ENCODE measurements at regions not wholly inside any gene's neighbourhood (a gene's known extent, or its start where the extent isn't known, plus 50 kb on each side); places are given as distances from the start of the nearest gene placed in this dataset.

DNA sequence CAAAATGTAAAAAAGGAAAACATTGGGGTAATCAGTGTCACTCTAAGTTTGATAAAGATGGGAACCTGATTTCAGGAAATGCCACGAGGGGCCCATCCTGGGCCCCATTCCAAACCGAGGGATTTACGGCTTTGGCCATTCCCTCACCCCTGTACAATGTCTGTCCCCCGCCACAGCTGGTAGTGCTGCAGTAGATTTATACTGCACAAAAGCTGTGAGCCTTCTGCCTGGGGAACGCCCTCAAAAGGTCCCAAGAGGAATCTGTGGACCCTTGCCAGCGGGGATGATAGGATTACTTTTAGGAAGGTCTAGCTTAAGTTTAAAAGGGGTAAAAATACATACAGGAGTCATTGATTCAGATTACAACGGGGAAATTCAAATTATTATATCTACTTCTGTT lies 173.4 kb upstream of the SGCG start:
- H3K36me3 ChIP-seq (ENCODE audit: low read depth): no peaks in the 10 kb centered on the region
- H3K4me1 ChIP-seq (ENCODE audit: insufficient read depth, poor library complexity, severe bottlenecking): no peaks in the 10 kb centered on the region
- no peaks in the 10 kb centered on the region for H3K9me3 ChIP-seq (ENCODE audit: severe bottlenecking)
- H3K27me3 ChIP-seq (ENCODE audit: insufficient read depth, poor library complexity, severe bottlenecking): no peaks in the 10 kb centered on the region
- no peak overlapping the region for H3K4me3 ChIP-seq (ENCODE audit: severe bottlenecking)
- DNase-seq (ENCODE audit: low spot score) (no peak), ATAC-seq (ENCODE audit: low read depth) (no peak)
- TF ChIP-seq, protein P1, sequence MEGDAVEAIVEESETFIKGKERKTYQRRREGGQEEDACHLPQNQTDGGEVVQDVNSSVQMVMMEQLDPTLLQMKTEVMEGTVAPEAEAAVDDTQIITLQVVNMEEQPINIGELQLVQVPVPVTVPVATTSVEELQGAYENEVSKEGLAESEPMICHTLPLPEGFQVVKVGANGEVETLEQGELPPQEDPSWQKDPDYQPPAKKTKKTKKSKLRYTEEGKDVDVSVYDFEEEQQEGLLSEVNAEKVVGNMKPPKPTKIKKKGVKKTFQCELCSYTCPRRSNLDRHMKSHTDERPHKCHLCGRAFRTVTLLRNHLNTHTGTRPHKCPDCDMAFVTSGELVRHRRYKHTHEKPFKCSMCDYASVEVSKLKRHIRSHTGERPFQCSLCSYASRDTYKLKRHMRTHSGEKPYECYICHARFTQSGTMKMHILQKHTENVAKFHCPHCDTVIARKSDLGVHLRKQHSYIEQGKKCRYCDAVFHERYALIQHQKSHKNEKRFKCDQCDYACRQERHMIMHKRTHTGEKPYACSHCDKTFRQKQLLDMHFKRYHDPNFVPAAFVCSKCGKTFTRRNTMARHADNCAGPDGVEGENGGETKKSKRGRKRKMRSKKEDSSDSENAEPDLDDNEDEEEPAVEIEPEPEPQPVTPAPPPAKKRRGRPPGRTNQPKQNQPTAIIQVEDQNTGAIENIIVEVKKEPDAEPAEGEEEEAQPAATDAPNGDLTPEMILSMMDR (IDR thresholded peaks at IDR 0.05; ENCODE audit: poor library complexity, severe bottlenecking): no peak
- H3K27ac ChIP-seq (ENCODE audit: poor library complexity, severe bottlenecking): no peak overlapping the region

DNA sequence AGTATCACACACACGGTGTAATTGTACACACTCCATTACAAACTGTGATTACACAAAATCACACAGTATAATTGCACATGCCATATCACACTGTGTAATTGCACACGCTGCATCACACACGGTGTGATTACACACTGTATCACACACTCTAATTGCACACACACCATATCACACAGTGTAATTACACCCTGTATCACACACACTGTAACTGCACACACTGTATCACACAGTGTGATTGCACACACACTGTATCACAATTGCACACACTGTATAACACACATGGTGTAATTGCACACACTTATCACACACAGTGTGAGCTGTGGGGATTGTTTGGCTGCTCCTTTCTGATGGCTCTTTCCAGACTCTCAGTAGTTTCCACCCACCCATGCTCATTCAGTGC lies 162.6 kb upstream of the SGCG start:
- no peak for ATAC-seq (ENCODE audit: low read depth)
- H3K27me3 ChIP-seq (ENCODE audit: insufficient read depth, poor library complexity, severe bottlenecking): no peaks in the 10 kb centered on the region
- H3K4me1 ChIP-seq (ENCODE audit: insufficient read depth, poor library complexity, severe bottlenecking): no peaks in the 10 kb centered on the region
- H3K4me3 ChIP-seq (ENCODE audit: severe bottlenecking): no peak overlapping the region
- H3K36me3 ChIP-seq (ENCODE audit: low read depth): no peaks in the 10 kb centered on the region
- no peaks in the 10 kb centered on the region for H3K9me3 ChIP-seq (ENCODE audit: severe bottlenecking)
- TF ChIP-seq, protein P1 (IDR thresholded peaks at IDR 0.05; ENCODE audit: poor library complexity, severe bottlenecking): no peak
- no peak overlapping the region for H3K27ac ChIP-seq (ENCODE audit: poor library complexity, severe bottlenecking)
- DNase-seq (ENCODE audit: low spot score): no peak

DNA sequence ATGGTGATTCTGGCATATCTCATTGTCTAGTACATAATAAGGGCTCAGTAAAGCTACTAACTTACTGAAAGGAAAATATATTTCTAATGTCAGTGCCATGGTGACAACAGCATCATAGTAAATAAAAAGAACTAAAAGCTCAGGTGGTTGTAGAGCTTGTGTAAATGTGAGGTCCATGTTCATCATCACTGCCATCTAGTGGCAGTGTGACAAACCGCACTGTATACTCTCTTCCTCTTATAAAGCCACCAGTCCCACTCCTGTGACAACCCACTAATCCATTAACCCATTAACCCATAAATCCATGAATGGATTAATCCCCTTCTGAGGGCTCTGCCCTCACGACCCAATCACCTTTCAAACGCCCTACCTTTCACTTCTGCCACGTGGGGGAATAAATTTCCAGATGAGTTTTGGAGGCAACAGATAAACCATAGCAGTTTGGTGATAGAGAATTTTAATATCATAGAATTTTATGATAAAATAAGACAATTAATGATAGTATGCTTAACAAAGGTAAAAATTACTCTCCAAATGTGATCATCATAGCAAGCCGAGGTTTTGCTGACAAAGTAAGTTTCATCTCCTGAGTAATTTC lies 160.4 kb upstream of the SGCG start:
- Histone ChIP-seq H3K36me3 (ENCODE audit: low read depth) (no peaks in the 10 kb centered on the region), H3K27ac (ENCODE audit: poor library complexity, severe bottlenecking) (no peak overlapping the region), H3K4me1 (ENCODE audit: insufficient read depth, poor library complexity, severe bottlenecking) (no peaks in the 10 kb centered on the region), H3K9me3 (ENCODE audit: severe bottlenecking) (no peaks in the 10 kb centered on the region), H3K27me3 (ENCODE audit: insufficient read depth, poor library complexity, severe bottlenecking) (no peaks in the 10 kb centered on the region), H3K4me3 (ENCODE audit: severe bottlenecking) (no peak overlapping the region)
- ATAC-seq (ENCODE audit: low read depth) (peak; percentile 68), DNase-seq (ENCODE audit: low spot score) (no peak)
- TF ChIP-seq, protein P1 (IDR thresholded peaks at IDR 0.05; ENCODE audit: poor library complexity, severe bottlenecking): peak; percentile 85

DNA sequence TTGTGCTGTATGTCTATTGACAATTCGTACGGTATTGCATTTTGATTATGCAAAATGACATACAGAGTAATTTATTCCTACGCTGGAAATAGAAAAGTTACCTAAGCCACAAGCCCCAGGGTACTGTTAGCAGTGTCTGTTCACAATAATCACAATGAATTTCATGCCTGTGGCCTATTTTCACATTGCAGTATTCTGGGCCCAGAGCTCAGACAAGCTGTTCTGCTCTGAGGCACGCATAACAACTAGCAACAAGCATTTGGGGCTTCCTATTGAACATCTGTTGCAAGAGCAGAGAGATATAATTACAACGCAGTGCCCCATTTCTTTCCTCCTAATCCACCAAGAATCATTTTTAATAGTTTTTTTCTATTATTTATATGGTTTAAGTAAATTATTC lies 158.9 kb upstream of the SGCG start:
- no peak overlapping the region for H3K27ac ChIP-seq (ENCODE audit: poor library complexity, severe bottlenecking)
- ATAC-seq (ENCODE audit: low read depth): no peak
- H3K27me3 ChIP-seq (ENCODE audit: insufficient read depth, poor library complexity, severe bottlenecking): no peaks in the 10 kb centered on the region
- H3K4me1 ChIP-seq (ENCODE audit: insufficient read depth, poor library complexity, severe bottlenecking): no peaks in the 10 kb centered on the region
- H3K36me3 ChIP-seq (ENCODE audit: low read depth): no peaks in the 10 kb centered on the region
- H3K9me3 ChIP-seq (ENCODE audit: severe bottlenecking): no peaks in the 10 kb centered on the region
- no peak for DNase-seq (ENCODE audit: low spot score)
- TF ChIP-seq, protein P1 (IDR thresholded peaks at IDR 0.05; ENCODE audit: poor library complexity, severe bottlenecking): no peak
- no peak overlapping the region for H3K4me3 ChIP-seq (ENCODE audit: severe bottlenecking)

DNA sequence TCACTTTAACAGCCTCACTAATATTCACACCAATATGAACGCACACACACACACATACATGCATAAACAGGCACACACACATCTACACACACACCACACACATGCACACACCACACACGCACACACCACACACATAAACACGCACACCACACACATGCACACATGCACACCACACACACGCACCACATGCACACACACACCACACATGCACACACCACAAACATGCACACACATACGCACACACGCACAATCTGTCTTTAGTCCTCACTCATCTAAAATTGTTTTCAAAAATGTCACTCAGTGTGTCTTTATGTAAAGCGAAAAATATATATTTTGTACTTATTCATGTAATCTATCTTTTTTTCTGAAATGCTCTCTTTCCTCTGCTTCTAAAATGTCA lies 158.1 kb upstream of the SGCG start:
- no peaks in the 10 kb centered on the region for H3K36me3 ChIP-seq (ENCODE audit: low read depth)
- ATAC-seq (ENCODE audit: low read depth) (no peak), DNase-seq (ENCODE audit: low spot score) (no peak)
- H3K4me1 ChIP-seq (ENCODE audit: insufficient read depth, poor library complexity, severe bottlenecking): no peaks in the 10 kb centered on the region
- no peak overlapping the region for H3K4me3 ChIP-seq (ENCODE audit: severe bottlenecking)
- H3K27me3 ChIP-seq (ENCODE audit: insufficient read depth, poor library complexity, severe bottlenecking): no peaks in the 10 kb centered on the region
- H3K9me3 ChIP-seq (ENCODE audit: severe bottlenecking): no peaks in the 10 kb centered on the region
- H3K27ac ChIP-seq (ENCODE audit: poor library complexity, severe bottlenecking): no peak overlapping the region
- TF ChIP-seq, protein P1 (IDR thresholded peaks at IDR 0.05; ENCODE audit: poor library complexity, severe bottlenecking): no peak
